GM21723 (cell line): ENCODE measurements at regions not wholly inside any gene's neighbourhood (a gene's known extent, or its start where the extent isn't known, plus 50 kb on each side); places are given as distances from the start of the nearest gene placed in this dataset.
"Not testable (repeated sequence)": the region's sequence is repeated elsewhere in the genome, so short reads cannot be mapped to it uniquely, and the experiment has no call there.

ENCODE experiments used
- ATAC-seq: cut with Tn5 transposase; IDR thresholded peaks from one replicate; pipeline ENCODE4 v1.9.1; 2021; ENCODE audit warnings: mild to moderate bottlenecking, moderate library complexity; ENCODE audit not compliant: unreplicated experiment

GRCh38 chr15:88965097-88965496 lies 51.9 kb upstream of the MFGE8 start:
- ATAC-seq: not testable (repeated sequence)

GRCh38 chr15:88970232-88970631 lies 57.1 kb upstream of the MFGE8 start:
- ATAC-seq: no peak

GRCh38 chr15:88974392-88974791 lies 61.2 kb upstream of the MFGE8 start:
- ATAC-seq: no peak

- no peak for ATAC-seq
Measured at GRCh38 chr15:88975891-88976290, 62.7 kb upstream of the MFGE8 start.

GRCh38 chr15:88976656-88977055 lies 63.5 kb upstream of the MFGE8 start:
- ATAC-seq: no peak

- no peak for ATAC-seq
Measured at GRCh38 chr15:88979674-88980073, 66.5 kb upstream of the MFGE8 start.

GRCh38 chr15:88980498-88980897 lies 67.3 kb upstream of the MFGE8 start:
- ATAC-seq: no peak

GRCh38 chr15:88981244-88982215 lies 68.4 kb upstream of the MFGE8 start:
- ATAC-seq: no peak

- peak; percentile 99 for ATAC-seq
Measured at GRCh38 chr15:88982304-88982945, 69.2 kb upstream of the MFGE8 start.

- no peak for ATAC-seq
Measured at GRCh38 chr15:88982946-88983342, 69.8 kb upstream of the MFGE8 start.

GRCh38 chr15:88983861-88984429 lies 70.8 kb upstream of the MFGE8 start:
- no peak for ATAC-seq

- ATAC-seq: no peak
Measured at GRCh38 chr15:88985547-88986393, 72.6 kb upstream of the MFGE8 start.

- no peak for ATAC-seq
Measured at GRCh38 chr15:88986949-88987590, 73.9 kb upstream of the MFGE8 start.

- ATAC-seq: no peak
Measured at GRCh38 chr15:88987591-88987933, 74.4 kb upstream of the MFGE8 start.

- ATAC-seq: no peak
Measured at GRCh38 chr15:88987934-88988671, 74.9 kb upstream of the MFGE8 start.

- no peak for ATAC-seq
Measured at GRCh38 chr15:88989578-88989977, 76.4 kb upstream of the MFGE8 start.

- ATAC-seq: no peak
Measured at GRCh38 chr15:88990185-88990679, 77.1 kb upstream of the MFGE8 start.

- no peak for ATAC-seq
Measured at GRCh38 chr15:88992216-88992615, 79.0 kb upstream of the MFGE8 start.

GRCh38 chr15:88992912-88993376 lies 79.8 kb upstream of the MFGE8 start:
- ATAC-seq: no peak

GRCh38 chr15:88993662-88994061 lies 80.5 kb upstream of the MFGE8 start:
- no peak for ATAC-seq
